Smooth muscle cell (in vitro differentiated cells): ENCODE measurements at regions not wholly inside any gene's neighbourhood (a gene's known extent, or its start where the extent isn't known, plus 50 kb on each side); places are given as distances from the start of the nearest gene placed in this dataset.

Experiments used
- DNase-seq: peaks from one replicate; lab custom pipeline; 2025; ENCODE audit not compliant: unreplicated experiment; lab: John Stamatoyannopoulos, UW
- H2AFZ ChIP-seq: fragments of 200-600 bp; sonication (generic); 2 replicates; pipeline ENCODE4 v1.6.0; 2016; ENCODE audit warnings: antibody characterized with exemption, low read depth, mild to moderate bottlenecking
- H3F3A ChIP-seq: fragments of 200-600 bp; sonication (generic); 2 replicates; pipeline ENCODE4 v1.6.0; 2017; ENCODE audit warnings: antibody characterized with exemption, low read depth
- H3K27ac ChIP-seq: fragments of 200-600 bp; sonication (generic); 2 replicates; pipeline ENCODE4 v1.5.1; 2016; ENCODE audit warnings: low read depth, mild to moderate bottlenecking
- H3K27me3 ChIP-seq: fragments of 200-600 bp; sonication (generic); 2 replicates; pipeline ENCODE4 v1.6.1; 2016; ENCODE audit warnings: low read depth, mild to moderate bottlenecking
- H3K36me3 ChIP-seq: fragments of 200-600 bp; sonication (generic); 2 replicates; pipeline ENCODE4 v1.5.1; 2016; ENCODE audit warnings: low read depth
- H3K4me1 ChIP-seq: fragments of 200-600 bp; sonication (generic); 2 replicates; pipeline ENCODE4 v1.5.1; 2016; ENCODE audit warnings: low read depth
- H3K4me2 ChIP-seq: fragments of 200-600 bp; sonication (generic); 2 replicates; pipeline ENCODE4 v1.6.0; 2016; ENCODE audit warnings: mild to moderate bottlenecking
- H3K4me3 ChIP-seq: fragments of 200-600 bp; sonication (generic); 2 replicates; pipeline ENCODE4 v1.5.1; 2016; ENCODE audit warnings: mild to moderate bottlenecking
- H3K79me2 ChIP-seq: fragments of 200-600 bp; sonication (generic); 2 replicates; pipeline ENCODE4 v1.6.0; 2016; ENCODE audit warnings: low read depth, mild to moderate bottlenecking
- H3K9ac ChIP-seq: fragments of 200-600 bp; sonication (generic); 2 replicates; pipeline ENCODE4 v1.6.0; 2016; ENCODE audit warnings: low read depth
- H3K9me3 ChIP-seq: fragments of 200-600 bp; sonication (generic); replicated peaks from 2 replicates; pipeline ENCODE4 v1.5.1; 2016; ENCODE audit warnings: low read depth
- H4K20me1 ChIP-seq: fragments of 200-600 bp; sonication (generic); 2 replicates; pipeline ENCODE4 v1.6.0; 2016; ENCODE audit warnings: low read depth
- CTCF ChIP-seq: fragments of 200-600 bp; sonication (generic); IDR thresholded peaks from 2 replicates; pipeline ENCODE4 v1.5.1; 2017; ENCODE audit warnings: borderline replicate concordance, mild to moderate bottlenecking, antibody characterized with exemption; ENCODE audit not compliant: insufficient read depth, poor library complexity, severe bottlenecking
- WGBS: methylation state at CpG from one replicate; pipeline ENCODE4 v1.1.7; 2016; ENCODE audit warnings: low lambda C conversion rate; 5-methylcytosine and 5-hydroxymethylcytosine counted together

GRCh38 chr5:103881560-103881959 is 319.0 kb upstream of the NUDT12 start:
- Histone ChIP-seq H2AFZ (no peak overlapping the region), H4K20me1 (no peaks in the 10 kb centered on the region), H3K4me1 (no peaks in the 10 kb centered on the region), H3K79me2 (no peaks in the 10 kb centered on the region), H3K36me3 (no peaks in the 10 kb centered on the region), H3K4me2 (no peak overlapping the region), H3K9ac (no peak overlapping the region), H3K4me3 (no peak overlapping the region), H3K9me3 (no peaks in the 10 kb centered on the region), H3K27ac (no peak overlapping the region), H3K27me3 (no peaks in the 10 kb centered on the region), H3F3A (no peaks in the 10 kb centered on the region)
- 93% methylated on average over 1 of the region's 1 CpG for WGBS
- TF ChIP-seq CTCF, result no peak
- DNase-seq, result no peak

GRCh38 chr5:103867857-103868598 is 305.4 kb upstream of the NUDT12 start:
- Histone ChIP-seq H4K20me1 (no peaks in the 10 kb centered on the region), H3K4me3 (no peak overlapping the region), H3K27me3 (no peaks in the 10 kb centered on the region), H3K79me2 (no peaks in the 10 kb centered on the region), H3F3A (no peaks in the 10 kb centered on the region), H3K4me1 (no peaks in the 10 kb centered on the region), H3K9me3 (no peaks in the 10 kb centered on the region), H3K36me3 (no peaks in the 10 kb centered on the region), H3K27ac (no peak overlapping the region), H3K4me2 (no peak overlapping the region), H2AFZ (no peak overlapping the region), H3K9ac (no peak overlapping the region)
- TF ChIP-seq CTCF, result no peak
- 87% methylated on average over 5 of the region's 5 CpGs for WGBS
- no peak for DNase-seq

- Histone ChIP-seq H3K36me3 (no peaks in the 10 kb centered on the region), H3K9ac (no peak overlapping the region), H3K4me1 (no peaks in the 10 kb centered on the region), H3K9me3 (no peaks in the 10 kb centered on the region), H3K4me2 (peak overlapping the region; percentile 1), H2AFZ (no peak overlapping the region), H3F3A (no peaks in the 10 kb centered on the region), H3K4me3 (no peak overlapping the region), H3K27ac (no peak overlapping the region), H3K27me3 (no peaks in the 10 kb centered on the region), H3K79me2 (no peaks in the 10 kb centered on the region), H4K20me1 (no peaks in the 10 kb centered on the region)
- WGBS, result 60% methylated on average over 1 of the region's 1 CpG
- TF ChIP-seq CTCF, result no peak
- DNase-seq, result no peak
These were observed 303.6 kb upstream of the NUDT12 start for GRCh38 chr5:103866169-103866568.

- H3K27me3 ChIP-seq, result no peaks in the 10 kb centered on the region
- 94% methylated on average over 3 of the region's 3 CpGs for WGBS
- H3K9me3 ChIP-seq, result no peaks in the 10 kb centered on the region
- H3F3A ChIP-seq, result no peaks in the 10 kb centered on the region
- H3K36me3 ChIP-seq, result no peaks in the 10 kb centered on the region
- H4K20me1 ChIP-seq, result no peaks in the 10 kb centered on the region
- H3K79me2 ChIP-seq, result no peaks in the 10 kb centered on the region
- no peak overlapping the region for H2AFZ ChIP-seq
- TF ChIP-seq CTCF, result no peak
- no peak overlapping the region for H3K27ac ChIP-seq
- H3K9ac ChIP-seq, result no peak overlapping the region
- H3K4me2 ChIP-seq, result no peak overlapping the region
- no peak overlapping the region for H3K4me3 ChIP-seq
- DNase-seq, result no peak
- no peaks in the 10 kb centered on the region for H3K4me1 ChIP-seq
These were observed 299.8 kb upstream of the NUDT12 start for GRCh38 chr5:103862398-103862797.
